H1 (cell line): ENCODE measurements at regions not wholly inside any gene's neighbourhood (a gene's known extent, or its start where the extent isn't known, plus 50 kb on each side); places are given as distances from the start of the nearest gene placed in this dataset.

Experiments used
- CTCF ChIA-PET: fragments of 300-600 bp; sonication (Branson Sonifier 250); formaldehyde crosslinking; loops from one replicate; lab custom pipeline; 2021; ENCODE audit not compliant: partially characterized antibody; lab: Charles Lee
- POLR2A ChIA-PET: fragments of 300-600 bp; sonication (Branson Sonifier 250); formaldehyde crosslinking; loops from one replicate; lab custom pipeline; 2021; ENCODE audit warnings: inconsistent platforms; ENCODE audit not compliant: partially characterized antibody; lab: Charles Lee
- DNase-seq, 2 experiments: peaks; one replicate each; pipeline versions ENCODE4 v3.0.0 to v3.0.0-alpha.2; 2010 to 2022; ENCODE audit warnings: low spot score in 2 of 2, low read depth in 1 of 2, mixed read lengths in 1 of 2
- FAIRE-seq: peaks from 2 replicates; lab custom pipeline; 2011; peaks lifted over from hg19 to GRCh38; lab: Jason Lieb, UNC
- H2AFZ ChIP-seq: 2 replicates; pipeline ENCODE4 v1.8.1; 2012; ENCODE audit warnings: low read length, inconsistent platforms
- H2AK5ac ChIP-seq: 2 replicates; pipeline ENCODE4 v1.6.1; 2013; ENCODE audit warnings: low read depth, low read length
- H2BK120ac ChIP-seq: replicated peaks from 2 replicates; pipeline ENCODE3; 2013; ENCODE audit warnings: low read depth, low read length, inconsistent platforms
- H2BK12ac ChIP-seq: 2 replicates; pipeline ENCODE4 v1.6.1; 2013; ENCODE audit warnings: low read depth, low read length
- H2BK15ac ChIP-seq: 2 replicates; pipeline ENCODE4 v1.6.1; 2013; ENCODE audit warnings: low read length
- H2BK20ac ChIP-seq: 2 replicates; pipeline ENCODE4 v1.6.1; 2013; ENCODE audit warnings: low read length
- H2BK5ac ChIP-seq: 2 replicates; pipeline ENCODE4 v1.6.1; 2013; ENCODE audit warnings: low read depth, low read length
- H3K14ac ChIP-seq: 2 replicates; pipeline ENCODE4 v1.6.1; 2013; ENCODE audit warnings: inconsistent platforms; ENCODE audit not compliant: insufficient read length
- H3K18ac ChIP-seq: 2 replicates; pipeline ENCODE4 v1.6.1; 2013; ENCODE audit warnings: low read length; ENCODE audit errors: extremely low read depth
- H3K23ac ChIP-seq: 2 replicates; pipeline ENCODE4 v1.6.1; 2013; ENCODE audit warnings: inconsistent platforms; ENCODE audit not compliant: insufficient read length
- H3K23me2 ChIP-seq: 2 replicates; pipeline ENCODE4 v1.6.1; 2013; ENCODE audit warnings: low read depth, low read length
- H3K27ac ChIP-seq: 2 replicates; pipeline ENCODE4 v1.6.1; 2011; ENCODE audit warnings: low read depth, low read length, inconsistent platforms
- H3K27me3 ChIP-seq, 4 experiments: replicated peaks in 1 of 4; 1 replicate in 1 of 4; 2 replicates in 3 of 4; pipeline versions ENCODE4 v1.6.1 to v1.8.1; 2011 to 2013; ENCODE audit warnings: low read length in 3 of 4, mild to moderate bottlenecking in 3 of 4, inconsistent platforms in 2 of 4, mixed read lengths in 2 of 4, moderate library complexity in 1 of 4; ENCODE audit not compliant: control insufficient read depth in 3 of 4, insufficient read depth in 3 of 4; ENCODE audit errors: extremely low read depth in 1 of 4
- H3K36me3 ChIP-seq, 4 experiments: 2 replicates each; pipeline versions ENCODE4 v1.6.1 to v1.8.1; 2011 to 2013; ENCODE audit warnings: mild to moderate bottlenecking in 4 of 4, low read length in 3 of 4, moderate library complexity in 2 of 4, control low read depth in 1 of 4, inconsistent platforms in 1 of 4; ENCODE audit not compliant: insufficient read depth in 4 of 4, control insufficient read depth in 2 of 4
- H3K4ac ChIP-seq: replicated peaks from 2 replicates; pipeline ENCODE3; 2013; ENCODE audit warnings: low read length, low read depth, mixed read lengths, inconsistent platforms; ENCODE audit not compliant: insufficient read length
- H3K4me1 ChIP-seq, 4 experiments: replicated peaks in 1 of 4; 1 replicate in 1 of 4; 2 replicates in 3 of 4; pipeline versions ENCODE4 v1.6.1 to v1.8.1; 2011 to 2013; ENCODE audit warnings: low read length in 3 of 4, inconsistent platforms in 2 of 4, mixed read lengths in 1 of 4; ENCODE audit not compliant: insufficient read depth in 4 of 4, control insufficient read depth in 3 of 4
- H3K4me2 ChIP-seq, 2 experiments: 2 replicates each; pipeline versions ENCODE4 v1.6.1 to v1.8.1; 2011 to 2013; ENCODE audit warnings: low read depth in 2 of 2, low read length in 2 of 2, control low read depth in 1 of 2, inconsistent platforms in 1 of 2, mild to moderate bottlenecking in 1 of 2; ENCODE audit not compliant: insufficient read depth in 1 of 2
- H3K4me3 ChIP-seq, 4 experiments: fragments of 200-600, 300-600 bp in 1 of 4; sonication (generic), shearing (Covaris generic), sonication (Bioruptor Twin) in 1 of 4; 2 replicates each; pipeline versions ENCODE4 v1.5.1 to v1.8.1; 2011 to 2016; ENCODE audit warnings: low read length in 4 of 4, low read depth in 3 of 4, control low read depth in 2 of 4, inconsistent platforms in 2 of 4, mild to moderate bottlenecking in 2 of 4, mixed read lengths in 1 of 4, moderate library complexity in 1 of 4; ENCODE audit not compliant: insufficient read depth in 2 of 4; ENCODE audit errors: extremely low read depth in 1 of 4
- H3K56ac ChIP-seq: replicated peaks from 2 replicates; pipeline ENCODE3; 2013; ENCODE audit warnings: low read depth, mild to moderate bottlenecking, mixed read lengths, low read length, inconsistent platforms; ENCODE audit not compliant: insufficient read length
- H3K79me1 ChIP-seq: 2 replicates; pipeline ENCODE4 v1.6.1; 2013; ENCODE audit warnings: low read depth, low read length, control low read depth
- H3K79me2 ChIP-seq, 2 experiments: 2 replicates each; pipeline versions ENCODE4 v1.6.1 to v1.8.1; 2012 to 2013; ENCODE audit warnings: low read length in 2 of 2, mild to moderate bottlenecking in 2 of 2, inconsistent platforms in 1 of 2; ENCODE audit not compliant: insufficient read depth in 2 of 2, control insufficient read depth in 1 of 2
- H3K9ac ChIP-seq, 4 experiments: replicated peaks in 1 of 4; 1 replicate in 1 of 4; 2 replicates in 3 of 4; pipeline versions ENCODE4 v1.6.1 to v1.8.1; 2011 to 2013; ENCODE audit warnings: low read depth in 3 of 4, low read length in 3 of 4, control low read depth in 2 of 4, mild to moderate bottlenecking in 2 of 4, moderate library complexity in 2 of 4, inconsistent platforms in 1 of 4; ENCODE audit errors: extremely low read depth in 1 of 4
- H3K9me3 ChIP-seq, 2 experiments: 2 replicates each; pipeline versions ENCODE4 v1.6.1 to v1.8.1; 2012 to 2013; ENCODE audit warnings: mild to moderate bottlenecking in 2 of 2, moderate library complexity in 2 of 2, control low read depth in 1 of 2, inconsistent platforms in 1 of 2, low read depth in 1 of 2, low read length in 1 of 2, mixed read lengths in 1 of 2; ENCODE audit not compliant: insufficient read depth in 2 of 2
- H4K20me1 ChIP-seq, 2 experiments: replicated peaks in 1 of 2; 2 replicates each; pipeline versions ENCODE3 to v1.8.1; 2011 to 2013; ENCODE audit warnings: inconsistent platforms in 2 of 2, low read length in 2 of 2, mild to moderate bottlenecking in 1 of 2; ENCODE audit not compliant: insufficient read depth in 2 of 2, control insufficient read depth in 1 of 2
- H4K5ac ChIP-seq: 2 replicates; pipeline ENCODE4 v1.6.1; 2013; ENCODE audit warnings: low read length, low read depth, mixed read lengths, inconsistent platforms; ENCODE audit not compliant: insufficient read length
- H4K8ac ChIP-seq: 2 replicates; pipeline ENCODE4 v1.8.0; 2013; ENCODE audit warnings: mild to moderate bottlenecking, moderate library complexity, low read length, inconsistent platforms; ENCODE audit not compliant: insufficient read depth; ENCODE audit errors: extremely low read depth
- H4K91ac ChIP-seq: replicated peaks from 2 replicates; pipeline ENCODE3; 2013; ENCODE audit warnings: low read length, mixed read lengths, inconsistent platforms; ENCODE audit not compliant: insufficient read length
- BACH1 ChIP-seq: IDR thresholded peaks from 2 replicates; pipeline ENCODE4 v1.6.1; 2012; ENCODE audit warnings: low read length, improper control_type of control experiment
- BCL11A ChIP-seq, 2 experiments: IDR thresholded peaks; one replicate each; pipeline ENCODE4 v1.6.1; 2011; ENCODE audit warnings: low read depth in 2 of 2, low read length in 2 of 2, mild to moderate bottlenecking in 2 of 2
- CEBPB ChIP-seq: IDR thresholded peaks from 2 replicates; pipeline ENCODE4 v1.6.1; 2012; ENCODE audit warnings: low read depth, low read length
- CHD2 ChIP-seq: IDR thresholded peaks from 2 replicates; pipeline ENCODE4 v1.6.1; 2012; ENCODE audit warnings: low read length, improper control_type of control experiment
- EZH2 ChIP-seq: fragments of 200-600 bp; sonication (generic); IDR thresholded peaks from 2 replicates; pipeline ENCODE4 v1.7.1; 2012; ENCODE audit warnings: low read depth, mild to moderate bottlenecking, moderate library complexity, low read length, inconsistent platforms; ENCODE audit not compliant: severe bottlenecking
- GABPA ChIP-seq: IDR thresholded peaks from 2 replicates; pipeline ENCODE4 v1.6.1; 2011; ENCODE audit warnings: mild to moderate bottlenecking, low read length, moderate library complexity, borderline replicate concordance; ENCODE audit not compliant: insufficient read depth
- JUND ChIP-seq: IDR thresholded peaks from 2 replicates; pipeline ENCODE4 v1.6.1; 2011; ENCODE audit warnings: mild to moderate bottlenecking, improper control_type of control experiment, low read length
- KDM1A ChIP-seq: fragments of 200-600, 300-600 bp; sonication (generic); IDR thresholded peaks from 2 replicates; pipeline ENCODE4 v1.7.1; 2016; ENCODE audit warnings: mild to moderate bottlenecking, low read length, borderline replicate concordance
- MAX ChIP-seq: IDR thresholded peaks from 2 replicates; pipeline ENCODE4 v1.6.1; 2012; ENCODE audit warnings: inconsistent platforms
- NANOG ChIP-seq: IDR thresholded peaks from 2 replicates; pipeline ENCODE4 v1.6.1; 2011; ENCODE audit warnings: low read length, low read depth, mild to moderate bottlenecking, inconsistent platforms; ENCODE audit not compliant: insufficient read depth, poor library complexity, severe bottlenecking
- RBBP5 ChIP-seq: IDR thresholded peaks from 2 replicates; pipeline ENCODE4 v1.7.1; 2012; ENCODE audit warnings: low read depth, mild to moderate bottlenecking, inconsistent platforms, low read length, moderate library complexity, borderline replicate concordance
- SAP30 ChIP-seq: fragments of 300-600 bp; sonication (generic); IDR thresholded peaks from 2 replicates; pipeline ENCODE4 v1.7.1; 2012; ENCODE audit warnings: low read length, moderate library complexity, mild to moderate bottlenecking, inconsistent platforms; ENCODE audit not compliant: insufficient read depth, insufficient replicate concordance
- SIN3A ChIP-seq, 2 experiments: IDR thresholded peaks in 1 of 2; conservative IDR thresholded peaks in 1 of 2; 2 replicates each; pipeline ENCODE4 v1.6.1; 2011 to 2012; ENCODE audit warnings: low read length in 2 of 2, improper control_type of control experiment in 1 of 2, low read depth in 1 of 2, mild to moderate bottlenecking in 1 of 2
- SP4 ChIP-seq: IDR thresholded peaks from 2 replicates; pipeline ENCODE4 v1.6.1; 2012; ENCODE audit warnings: low read length, inconsistent platforms
- SUZ12 ChIP-seq: fragments of 200-600 bp; sonication (generic); IDR thresholded peaks from 2 replicates; pipeline ENCODE4 v1.6.1; 2012; ENCODE audit warnings: mild to moderate bottlenecking, inconsistent platforms, low read length, moderate library complexity, mixed read lengths

GRCh38 chr2:51559026-51559425 is 527.1 kb upstream of the NRXN1 start:
- Histone ChIP-seq H2BK12ac (no peak overlapping the region), H3K79me1 (no peaks in the 10 kb centered on the region), H3K18ac (no peak overlapping the region), H3K27ac (no peak overlapping the region), H3K14ac (no peak overlapping the region), H4K20me1 (no peaks in the 10 kb centered on the region), H3K23me2 (no peaks in the 10 kb centered on the region), H3K23ac (no peak overlapping the region), H3K36me3 (no peaks in the 10 kb centered on the region), H3K27me3 (no peaks in the 10 kb centered on the region), H2BK15ac (no peak overlapping the region), H2BK5ac (no peak overlapping the region), H2BK20ac (no peak overlapping the region), H4K5ac (no peak overlapping the region), H3K4me3 (no peak overlapping the region), H3K56ac (no peak overlapping the region), H3K4me2 (no peak overlapping the region), H3K79me2 (no peaks in the 10 kb centered on the region), H3K4ac (no peak overlapping the region), H3K4me1 (no peaks in the 10 kb centered on the region), H4K8ac (no peak overlapping the region), H3K9me3 (no peaks in the 10 kb centered on the region), H2AK5ac (no peak overlapping the region), H2BK120ac (no peak overlapping the region), H2AFZ (no peak overlapping the region), H3K9ac (no peak overlapping the region), H4K91ac (no peak overlapping the region)
- CTCF ChIA-PET, result interaction anchor here (1.2 kb wide), 1 partner anchor 119 kb away, joined by 5 read pairs; no protein-coding TSS in a partner anchor
- DNase-seq (no peak), FAIRE-seq (no peak)
- POLR2A ChIA-PET, result no interaction called here
- no peak for TF ChIP-seq SIN3A (conservative IDR thresholded peaks at IDR 0.05 in 1 of 2, IDR thresholded peaks at IDR 0.05 in 1 of 2; ENCODE audit: low read depth in 1 of 2, low read length in 2 of 2)
- TF ChIP-seq RBBP5, result no peak
- no peak for TF ChIP-seq SP4
- TF ChIP-seq NANOG, result no peak
- no peak for TF ChIP-seq CHD2
- no peak for TF ChIP-seq SUZ12
- no peak for TF ChIP-seq SAP30
- TF ChIP-seq EZH2, result no peak
- no peak for TF ChIP-seq JUND
- TF ChIP-seq BACH1, result no peak
- TF ChIP-seq GABPA, result no peak
- TF ChIP-seq KDM1A, result no peak
- TF ChIP-seq CEBPB, result no peak
- TF ChIP-seq BCL11A (IDR thresholded peaks at IDR 0.05; ENCODE audit: low read depth in 2 of 2, low read length in 2 of 2), result no peak
- no peak for TF ChIP-seq MAX
